AG09309 (cell line): ENCODE measurements at regions not wholly inside any gene's neighbourhood (a gene's known extent, or its start where the extent isn't known, plus 50 kb on each side); places are given as distances from the start of the nearest gene placed in this dataset.
A peak's percentile ranks its signal among the peaks of the same experiment; 100 is the strongest.

Source experiments
- DNase-seq: peaks from one replicate; pipeline ENCODE4 v3.0.0-alpha.2; 2010; ENCODE audit warnings: low read depth
- H3K4me3 ChIP-seq: 2 replicates; pipeline ENCODE4 v1.5.1; 2011; ENCODE audit warnings: mild to moderate bottlenecking, low read depth, low read length, moderate library complexity; ENCODE audit not compliant: control insufficient read depth
- CTCF ChIP-seq: IDR thresholded peaks from 2 replicates; pipeline ENCODE4 v1.5.1; 2011; ENCODE audit warnings: mild to moderate bottlenecking, low read depth, low read length, inconsistent platforms; ENCODE audit not compliant: insufficient read depth, control insufficient read depth; ENCODE audit errors: missing control alignments

- DNase-seq: no peak
- no peak overlapping the region for H3K4me3 ChIP-seq
- no peak for TF ChIP-seq CTCF
Observed at GRCh38 chrX:51798701-51799100, 55.5 kb downstream of the GSPT2 start.

- peak overlapping the region; percentile 60 for H3K4me3 ChIP-seq
- DNase-seq: no peak
- no peak for TF ChIP-seq CTCF
Observed at GRCh38 chrX:51802917-51803688, 59.9 kb downstream of the GSPT2 start.

GRCh38 chrX:51803833-51804232 is 60.6 kb downstream of the GSPT2 start:
- TF ChIP-seq CTCF: no peak
- no peak for DNase-seq
- H3K4me3 ChIP-seq: no peak overlapping the region

GRCh38 chrX:51804741-51805140 is 61.5 kb downstream of the GSPT2 start:
- H3K4me3 ChIP-seq: no peak overlapping the region
- TF ChIP-seq CTCF: peak; percentile 7
- no peak for DNase-seq

- no peak for TF ChIP-seq CTCF
- no peak overlapping the region for H3K4me3 ChIP-seq
- no peak for DNase-seq
Observed at GRCh38 chrX:51813886-51814460, 70.7 kb downstream of the GSPT2 start.

- no peak for DNase-seq
- H3K4me3 ChIP-seq: no peak overlapping the region
- no peak for TF ChIP-seq CTCF
Observed at GRCh38 chrX:51824061-51824460, 69.4 kb upstream of the MAGED1 start.
